Transverse colon (tissue), 3 donors: ENCODE measurements at regions not wholly inside any gene's neighbourhood (a gene's known extent, or its start where the extent isn't known, plus 50 kb on each side); places are given as distances from the start of the nearest gene placed in this dataset.

Source experiments
- CTCF ChIP-seq, 5 experiments: fragments of 200-600 bp in 3 of 5; fragments of 450-650 bp in 2 of 5; sonication (generic) in 3 of 5; IDR thresholded peaks; 1 replicate in 2 of 5; 2 replicates in 3 of 5; pipeline ENCODE4 v1.5.1; 2016 to 2017; ENCODE audit warnings: antibody characterized with exemption in 5 of 5, inconsistent platforms in 3 of 5, mild to moderate bottlenecking in 2 of 5, moderate library complexity in 1 of 5
- EP300 ChIP-seq: sonication (generic); formaldehyde crosslinking; IDR thresholded peaks from one replicate; pipeline ENCODE4 v1.6.1; 2017; ENCODE audit warnings: antibody characterized with exemption, low read depth
- POLR2A ChIP-seq: fragments of 450-650 bp; IDR thresholded peaks from one replicate; pipeline ENCODE4 v1.6.1; 2016; ENCODE audit warnings: antibody characterized with exemption, mild to moderate bottlenecking, moderate library complexity

- TF ChIP-seq CTCF (IDR thresholded peaks at IDR 0.05) (no peak), POLR2A (no peak), EP300 (no peak)
These were observed 479.8 kb downstream of the DNAH5 start for GRCh38 chr5:13464532-13465193.
